ENCODE measurements at regions not wholly inside any gene's neighbourhood (a gene's known extent, or its start where the extent isn't known, plus 50 kb on each side); places are given as distances from the start of the nearest gene placed in this dataset.

DNA sequence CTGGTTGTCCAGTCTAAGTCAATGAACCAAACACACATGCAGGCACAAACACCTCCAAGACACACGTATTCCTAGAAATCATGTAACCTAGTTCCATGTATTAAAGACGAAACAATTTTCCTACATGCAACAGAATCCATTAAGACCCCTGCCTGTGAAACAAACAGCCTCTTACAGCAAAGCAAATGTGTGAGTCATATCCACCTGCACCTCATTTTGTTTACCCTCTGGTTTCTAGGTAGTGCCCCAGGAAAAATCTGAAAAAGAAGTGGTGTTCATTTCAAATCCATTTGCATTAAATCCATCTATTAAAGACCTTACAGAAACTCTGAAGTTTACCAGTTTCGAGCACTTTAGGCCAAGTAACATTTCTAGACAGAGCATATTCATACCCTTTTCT lies 74.1 kb downstream of the VCAM1 start:
- TF ChIP-seq EZH2 (IDR thresholded peaks at IDR 0.05; ENCODE audit: borderline replicate concordance, low read depth, low read length, severe bottlenecking): no peak
- no peak for TF ChIP-seq JUN (IDR thresholded peaks at IDR 0.05; ENCODE audit: borderline replicate concordance, insufficient read depth, insufficient read length, low read depth)
- no peak for TF ChIP-seq CTCF (IDR thresholded peaks at IDR 0.05; ENCODE audit: extremely low read depth in 1 of 2, insufficient read depth in 1 of 2, low read depth in 1 of 2, low read length in 2 of 2)
- no peak for TF ChIP-seq POLR2AphosphoS5 (IDR thresholded peaks at IDR 0.05; ENCODE audit: insufficient read depth, low read depth, low read length)
- TF ChIP-seq MAX (IDR thresholded peaks at IDR 0.05; ENCODE audit: insufficient read depth, insufficient read length): no peak
- no peak for TF ChIP-seq POLR2A (IDR thresholded peaks at IDR 0.05; ENCODE audit: low read depth, low read length)
- no peak for TF ChIP-seq FOS (IDR thresholded peaks at IDR 0.05; ENCODE audit: borderline replicate concordance, insufficient read depth, low read length)
- no peak for TF ChIP-seq MYC (IDR thresholded peaks at IDR 0.05; ENCODE audit: low read depth, low read length)

Data from endothelial cell of umbilical vein (primary cell).